H1 (cell line): ENCODE measurements at regions not wholly inside any gene's neighbourhood (a gene's known extent, or its start where the extent isn't known, plus 50 kb on each side); places are given as distances from the start of the nearest gene placed in this dataset.

ENCODE experiments used
- CTCF ChIA-PET: fragments of 300-600 bp; sonication (Branson Sonifier 250); formaldehyde crosslinking; loops from one replicate; lab custom pipeline; 2021; ENCODE audit not compliant: partially characterized antibody; lab: Charles Lee
- POLR2A ChIA-PET: fragments of 300-600 bp; sonication (Branson Sonifier 250); formaldehyde crosslinking; loops from one replicate; lab custom pipeline; 2021; ENCODE audit warnings: inconsistent platforms; ENCODE audit not compliant: partially characterized antibody; lab: Charles Lee
- DNase-seq, 2 experiments: peaks; one replicate each; pipeline versions ENCODE4 v3.0.0 to v3.0.0-alpha.2; 2010 to 2022; ENCODE audit warnings: low spot score in 2 of 2, low read depth in 1 of 2, mixed read lengths in 1 of 2
- FAIRE-seq: peaks from 2 replicates; lab custom pipeline; 2011; peaks lifted over from hg19 to GRCh38; lab: Jason Lieb, UNC
- H2AFZ ChIP-seq: 2 replicates; pipeline ENCODE4 v1.8.1; 2012; ENCODE audit warnings: low read length, inconsistent platforms
- H2AK5ac ChIP-seq: 2 replicates; pipeline ENCODE4 v1.6.1; 2013; ENCODE audit warnings: low read depth, low read length
- H2BK120ac ChIP-seq: replicated peaks from 2 replicates; pipeline ENCODE3; 2013; ENCODE audit warnings: low read depth, low read length, inconsistent platforms
- H2BK12ac ChIP-seq: 2 replicates; pipeline ENCODE4 v1.6.1; 2013; ENCODE audit warnings: low read depth, low read length
- H2BK15ac ChIP-seq: 2 replicates; pipeline ENCODE4 v1.6.1; 2013; ENCODE audit warnings: low read length
- H2BK20ac ChIP-seq: 2 replicates; pipeline ENCODE4 v1.6.1; 2013; ENCODE audit warnings: low read length
- H2BK5ac ChIP-seq: 2 replicates; pipeline ENCODE4 v1.6.1; 2013; ENCODE audit warnings: low read depth, low read length
- H3K14ac ChIP-seq: 2 replicates; pipeline ENCODE4 v1.6.1; 2013; ENCODE audit warnings: inconsistent platforms; ENCODE audit not compliant: insufficient read length
- H3K18ac ChIP-seq: 2 replicates; pipeline ENCODE4 v1.6.1; 2013; ENCODE audit warnings: low read length; ENCODE audit errors: extremely low read depth
- H3K23ac ChIP-seq: 2 replicates; pipeline ENCODE4 v1.6.1; 2013; ENCODE audit warnings: inconsistent platforms; ENCODE audit not compliant: insufficient read length
- H3K23me2 ChIP-seq: 2 replicates; pipeline ENCODE4 v1.6.1; 2013; ENCODE audit warnings: low read depth, low read length
- H3K27ac ChIP-seq: 2 replicates; pipeline ENCODE4 v1.6.1; 2011; ENCODE audit warnings: low read depth, low read length, inconsistent platforms
- H3K27me3 ChIP-seq, 4 experiments: replicated peaks in 1 of 4; 1 replicate in 1 of 4; 2 replicates in 3 of 4; pipeline versions ENCODE4 v1.6.1 to v1.8.1; 2011 to 2013; ENCODE audit warnings: low read length in 3 of 4, mild to moderate bottlenecking in 3 of 4, inconsistent platforms in 2 of 4, mixed read lengths in 2 of 4, moderate library complexity in 1 of 4; ENCODE audit not compliant: control insufficient read depth in 3 of 4, insufficient read depth in 3 of 4; ENCODE audit errors: extremely low read depth in 1 of 4
- H3K36me3 ChIP-seq, 4 experiments: 2 replicates each; pipeline versions ENCODE4 v1.6.1 to v1.8.1; 2011 to 2013; ENCODE audit warnings: mild to moderate bottlenecking in 4 of 4, low read length in 3 of 4, moderate library complexity in 2 of 4, control low read depth in 1 of 4, inconsistent platforms in 1 of 4; ENCODE audit not compliant: insufficient read depth in 4 of 4, control insufficient read depth in 2 of 4
- H3K4ac ChIP-seq: replicated peaks from 2 replicates; pipeline ENCODE3; 2013; ENCODE audit warnings: low read length, low read depth, mixed read lengths, inconsistent platforms; ENCODE audit not compliant: insufficient read length
- H3K4me1 ChIP-seq, 4 experiments: replicated peaks in 1 of 4; 1 replicate in 1 of 4; 2 replicates in 3 of 4; pipeline versions ENCODE4 v1.6.1 to v1.8.1; 2011 to 2013; ENCODE audit warnings: low read length in 3 of 4, inconsistent platforms in 2 of 4, mixed read lengths in 1 of 4; ENCODE audit not compliant: insufficient read depth in 4 of 4, control insufficient read depth in 3 of 4
- H3K4me2 ChIP-seq, 2 experiments: 2 replicates each; pipeline versions ENCODE4 v1.6.1 to v1.8.1; 2011 to 2013; ENCODE audit warnings: low read depth in 2 of 2, low read length in 2 of 2, control low read depth in 1 of 2, inconsistent platforms in 1 of 2, mild to moderate bottlenecking in 1 of 2; ENCODE audit not compliant: insufficient read depth in 1 of 2
- H3K4me3 ChIP-seq, 4 experiments: fragments of 200-600, 300-600 bp in 1 of 4; sonication (generic), shearing (Covaris generic), sonication (Bioruptor Twin) in 1 of 4; 2 replicates each; pipeline versions ENCODE4 v1.5.1 to v1.8.1; 2011 to 2016; ENCODE audit warnings: low read length in 4 of 4, low read depth in 3 of 4, control low read depth in 2 of 4, inconsistent platforms in 2 of 4, mild to moderate bottlenecking in 2 of 4, mixed read lengths in 1 of 4, moderate library complexity in 1 of 4; ENCODE audit not compliant: insufficient read depth in 2 of 4; ENCODE audit errors: extremely low read depth in 1 of 4
- H3K56ac ChIP-seq: replicated peaks from 2 replicates; pipeline ENCODE3; 2013; ENCODE audit warnings: low read depth, mild to moderate bottlenecking, mixed read lengths, low read length, inconsistent platforms; ENCODE audit not compliant: insufficient read length
- H3K79me1 ChIP-seq: 2 replicates; pipeline ENCODE4 v1.6.1; 2013; ENCODE audit warnings: low read depth, low read length, control low read depth
- H3K79me2 ChIP-seq, 2 experiments: 2 replicates each; pipeline versions ENCODE4 v1.6.1 to v1.8.1; 2012 to 2013; ENCODE audit warnings: low read length in 2 of 2, mild to moderate bottlenecking in 2 of 2, inconsistent platforms in 1 of 2; ENCODE audit not compliant: insufficient read depth in 2 of 2, control insufficient read depth in 1 of 2
- H3K9ac ChIP-seq, 4 experiments: replicated peaks in 1 of 4; 1 replicate in 1 of 4; 2 replicates in 3 of 4; pipeline versions ENCODE4 v1.6.1 to v1.8.1; 2011 to 2013; ENCODE audit warnings: low read depth in 3 of 4, low read length in 3 of 4, control low read depth in 2 of 4, mild to moderate bottlenecking in 2 of 4, moderate library complexity in 2 of 4, inconsistent platforms in 1 of 4; ENCODE audit errors: extremely low read depth in 1 of 4
- H3K9me3 ChIP-seq, 2 experiments: 2 replicates each; pipeline versions ENCODE4 v1.6.1 to v1.8.1; 2012 to 2013; ENCODE audit warnings: mild to moderate bottlenecking in 2 of 2, moderate library complexity in 2 of 2, control low read depth in 1 of 2, inconsistent platforms in 1 of 2, low read depth in 1 of 2, low read length in 1 of 2, mixed read lengths in 1 of 2; ENCODE audit not compliant: insufficient read depth in 2 of 2
- H4K20me1 ChIP-seq, 2 experiments: replicated peaks in 1 of 2; 2 replicates each; pipeline versions ENCODE3 to v1.8.1; 2011 to 2013; ENCODE audit warnings: inconsistent platforms in 2 of 2, low read length in 2 of 2, mild to moderate bottlenecking in 1 of 2; ENCODE audit not compliant: insufficient read depth in 2 of 2, control insufficient read depth in 1 of 2
- H4K5ac ChIP-seq: 2 replicates; pipeline ENCODE4 v1.6.1; 2013; ENCODE audit warnings: low read length, low read depth, mixed read lengths, inconsistent platforms; ENCODE audit not compliant: insufficient read length
- H4K8ac ChIP-seq: 2 replicates; pipeline ENCODE4 v1.8.0; 2013; ENCODE audit warnings: mild to moderate bottlenecking, moderate library complexity, low read length, inconsistent platforms; ENCODE audit not compliant: insufficient read depth; ENCODE audit errors: extremely low read depth
- H4K91ac ChIP-seq: replicated peaks from 2 replicates; pipeline ENCODE3; 2013; ENCODE audit warnings: low read length, mixed read lengths, inconsistent platforms; ENCODE audit not compliant: insufficient read length
- CREB1 ChIP-seq: IDR thresholded peaks from 2 replicates; pipeline ENCODE4 v1.6.1; 2012; ENCODE audit warnings: inconsistent platforms
- CTCF ChIP-seq, 3 experiments: IDR thresholded peaks; 1 replicate in 2 of 3; 2 replicates in 1 of 3; pipeline versions ENCODE4 v1.5.1 to v1.6.1; 2011; ENCODE audit warnings: low read length in 3 of 3, mild to moderate bottlenecking in 3 of 3, inconsistent platforms in 2 of 3, low read depth in 1 of 3, moderate library complexity in 1 of 3; ENCODE audit not compliant: insufficient read depth in 1 of 3; ENCODE audit errors: control extremely low read depth in 1 of 3
- EGR1 ChIP-seq: IDR thresholded peaks from 2 replicates; pipeline ENCODE4 v1.6.1; 2011; ENCODE audit warnings: low read depth, low read length, borderline replicate concordance
- EP300 ChIP-seq, 2 experiments: IDR thresholded peaks; 1 replicate in 1 of 2; 2 replicates in 1 of 2; pipeline ENCODE4 v1.6.1; 2011 to 2012; ENCODE audit warnings: low read depth in 2 of 2, low read length in 2 of 2, mild to moderate bottlenecking in 2 of 2, borderline replicate concordance in 1 of 2, inconsistent platforms in 1 of 2, moderate library complexity in 1 of 2
- GTF2F1 ChIP-seq: IDR thresholded peaks from 2 replicates; pipeline ENCODE4 v1.6.1; 2012; ENCODE audit warnings: low read depth, low read length, improper control_type of control experiment, borderline replicate concordance
- KDM4A ChIP-seq: IDR thresholded peaks from one replicate; pipeline ENCODE4 v1.7.1; 2012; ENCODE audit warnings: low read depth, mild to moderate bottlenecking, moderate library complexity, low read length, inconsistent platforms; ENCODE audit not compliant: severe bottlenecking
- MAX ChIP-seq: IDR thresholded peaks from 2 replicates; pipeline ENCODE4 v1.6.1; 2012; ENCODE audit warnings: inconsistent platforms
- RBBP5 ChIP-seq: IDR thresholded peaks from 2 replicates; pipeline ENCODE4 v1.7.1; 2012; ENCODE audit warnings: low read depth, mild to moderate bottlenecking, inconsistent platforms, low read length, moderate library complexity, borderline replicate concordance
- RXRA ChIP-seq: IDR thresholded peaks from 2 replicates; pipeline ENCODE4 v1.6.1; 2011; ENCODE audit warnings: low read depth, mild to moderate bottlenecking, low read length, moderate library complexity; ENCODE audit not compliant: insufficient read depth
- SIN3A ChIP-seq, 2 experiments: IDR thresholded peaks in 1 of 2; conservative IDR thresholded peaks in 1 of 2; 2 replicates each; pipeline ENCODE4 v1.6.1; 2011 to 2012; ENCODE audit warnings: low read length in 2 of 2, improper control_type of control experiment in 1 of 2, low read depth in 1 of 2, mild to moderate bottlenecking in 1 of 2
- TAF1 ChIP-seq: IDR thresholded peaks from 2 replicates; pipeline ENCODE4 v1.6.1; 2011; ENCODE audit warnings: mild to moderate bottlenecking, low read depth, low read length
- TAF7 ChIP-seq: optimal IDR thresholded peaks from 2 replicates; pipeline ENCODE3; 2011; ENCODE audit warnings: low read depth, mild to moderate bottlenecking, inconsistent platforms, low read length, moderate library complexity, borderline replicate concordance
- TCF12 ChIP-seq: IDR thresholded peaks from 2 replicates; pipeline ENCODE4 v1.6.1; 2011; ENCODE audit warnings: low read depth, mild to moderate bottlenecking, low read length

GRCh38 chr9:97753364-97753763 is 56.2 kb upstream of the XPA start:
- Histone ChIP-seq H3K79me2 (no peaks in the 10 kb centered on the region), H2AK5ac (no peak overlapping the region), H3K56ac (no peak overlapping the region), H4K20me1 (no peaks in the 10 kb centered on the region), H3K18ac (no peak overlapping the region), H3K23ac (no peak overlapping the region), H3K9ac (no peak overlapping the region), H3K79me1 (no peaks in the 10 kb centered on the region), H2BK12ac (no peak overlapping the region), H3K4me1 (no peaks in the 10 kb centered on the region), H3K9me3 (peaks cover 0 to 12% of the 10 kb centered on the region in 2 experiments; a peak in 1 of 4 replicates), H4K5ac (no peak overlapping the region), H2AFZ (no peak overlapping the region), H3K4ac (no peak overlapping the region), H2BK5ac (no peak overlapping the region), H3K23me2 (no peaks in the 10 kb centered on the region), H2BK20ac (no peak overlapping the region), H3K27ac (no peak overlapping the region), H2BK15ac (no peak overlapping the region), H3K27me3 (no peaks in the 10 kb centered on the region; a peak in 1 of 7 replicates), H3K36me3 (no peaks in the 10 kb centered on the region), H4K8ac (no peak overlapping the region), H4K91ac (no peak overlapping the region), H2BK120ac (no peak overlapping the region), H3K4me3 (no peak overlapping the region), H3K14ac (no peak overlapping the region), H3K4me2 (no peak overlapping the region)
- no peak for DNase-seq
- ChIA-PET POLR2A (no interaction called here), CTCF (interaction anchor here (1.4 kb wide), 1 partner anchor 147 kb away, joined by 3 read pairs; no protein-coding TSS in a partner anchor)
- FAIRE-seq: no peak
- TF ChIP-seq MAX: no peak
- no peak for TF ChIP-seq RBBP5
- TF ChIP-seq EP300 (IDR thresholded peaks at IDR 0.05; ENCODE audit: borderline replicate concordance in 1 of 2, low read depth in 2 of 2, low read length in 2 of 2): no peak
- no peak for TF ChIP-seq EGR1
- no peak for TF ChIP-seq SIN3A (conservative IDR thresholded peaks at IDR 0.05 in 1 of 2, IDR thresholded peaks at IDR 0.05 in 1 of 2; ENCODE audit: low read depth in 1 of 2, low read length in 2 of 2)
- TF ChIP-seq TCF12: no peak
- TF ChIP-seq KDM4A: no peak
- no peak for TF ChIP-seq TAF1
- no peak for TF ChIP-seq CTCF (IDR thresholded peaks at IDR 0.05; ENCODE audit: control extremely low read depth in 1 of 3, insufficient read depth in 1 of 3, low read depth in 1 of 3, low read length in 3 of 3)
- TF ChIP-seq GTF2F1: no peak
- no peak for TF ChIP-seq CREB1
- TF ChIP-seq RXRA: no peak
- TF ChIP-seq TAF7: no peak
